ENCODE measurements at regions not wholly inside any gene's neighbourhood (a gene's known extent, or its start where the extent isn't known, plus 50 kb on each side); places are given as distances from the start of the nearest gene placed in this dataset.

DNA sequence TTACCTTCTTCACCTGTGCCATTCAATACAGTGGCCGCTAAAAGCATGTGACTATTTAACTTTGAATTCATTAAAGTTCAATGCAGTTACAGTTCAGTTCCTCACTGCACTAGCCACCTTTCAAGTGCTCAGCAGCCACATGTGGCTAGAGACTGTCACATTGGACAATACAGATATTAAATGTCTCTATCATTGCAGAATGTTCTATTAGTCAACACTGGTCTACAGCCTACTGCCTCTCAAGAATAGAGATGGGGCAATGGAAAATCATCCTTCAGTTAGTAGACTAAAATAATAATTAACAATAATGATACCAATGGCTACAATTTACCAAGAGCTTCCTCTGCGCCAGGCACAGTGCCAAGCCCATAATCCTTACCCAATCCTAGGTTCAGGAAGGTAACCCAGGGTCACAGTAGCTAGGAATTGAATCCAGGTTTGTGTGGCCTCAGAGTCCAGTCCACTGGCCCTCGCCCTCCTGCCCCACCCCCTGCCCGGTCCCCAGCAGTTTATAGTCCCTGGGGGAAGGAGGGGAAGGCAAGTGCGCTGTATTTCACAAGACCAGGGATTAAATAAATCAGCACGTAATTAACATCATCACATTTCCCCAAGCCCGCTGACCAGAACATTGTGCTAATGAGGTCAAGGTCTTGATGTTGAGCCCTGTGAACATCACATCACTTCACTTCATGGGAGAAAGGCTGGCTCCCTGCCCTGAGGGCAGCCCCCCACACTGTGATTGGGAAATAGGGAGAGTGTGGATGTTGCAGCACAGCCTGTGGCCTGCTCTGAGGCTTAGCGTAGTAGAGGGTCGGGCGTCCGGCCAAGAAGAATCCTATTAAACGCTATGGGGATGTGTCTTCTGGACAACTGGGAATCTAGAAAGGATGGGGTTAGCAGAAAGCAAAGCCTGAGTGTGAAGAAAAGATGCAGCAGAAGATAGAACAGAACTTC is 147.2 kb downstream of the VEGFA start:
- DNase-seq = peak; percentile 47

GRCh38 chr6:43915986-43916923 is 146.2 kb downstream of the VEGFA start:
- no peak for DNase-seq

- DNase-seq = no peak
These were observed 145.3 kb downstream of the VEGFA start for GRCh38 chr6:43915208-43915869.

- no peak for DNase-seq
These were observed 144.5 kb downstream of the VEGFA start for GRCh38 chr6:43914272-43915147.

DNA sequence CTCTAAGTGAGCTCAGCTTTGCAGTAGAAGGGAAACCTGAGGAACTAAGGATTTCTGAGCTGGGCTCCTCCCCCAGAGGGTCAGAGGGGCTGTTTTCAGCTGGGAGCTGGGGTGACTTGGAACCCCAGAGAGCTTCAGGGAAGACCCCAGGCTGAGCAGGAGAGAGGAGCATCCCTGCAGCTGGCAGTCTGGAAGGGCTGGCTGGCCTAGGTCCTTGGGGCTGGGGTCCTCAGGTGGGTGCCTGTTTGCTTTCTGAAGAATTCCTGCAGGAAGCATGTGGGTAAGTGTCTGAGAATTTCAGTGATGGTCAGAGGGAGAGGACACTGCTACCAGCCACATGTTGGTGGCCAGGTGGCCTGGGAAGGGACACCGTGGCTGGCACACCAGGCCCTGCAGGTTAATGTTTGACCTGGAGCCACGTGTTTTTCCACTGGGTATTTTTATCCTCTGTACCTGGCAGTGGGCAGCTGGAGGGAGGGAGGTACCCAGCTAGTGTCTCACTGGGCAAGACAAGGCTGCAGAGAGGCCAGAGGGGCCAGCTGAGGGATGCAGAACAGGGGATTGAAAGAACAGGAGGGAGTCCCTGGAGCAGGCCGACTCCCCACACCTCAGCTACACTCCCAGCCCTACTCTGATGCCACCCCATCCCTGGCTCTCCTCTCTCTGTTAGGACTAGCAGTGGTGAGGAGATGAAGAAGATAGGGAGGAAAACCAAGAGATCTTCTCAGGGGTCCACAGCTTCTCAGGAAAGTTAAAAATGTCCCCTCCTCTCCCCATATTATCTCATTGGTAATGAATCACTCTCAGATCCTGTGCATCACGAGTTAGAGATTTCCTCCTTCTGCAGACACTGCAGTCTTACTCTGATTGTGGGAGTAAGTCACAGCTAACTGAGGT is 143.6 kb downstream of the VEGFA start:
- DNase-seq = no peak

- DNase-seq = no peak
These were observed 142.8 kb downstream of the VEGFA start for GRCh38 chr6:43912598-43913371.

GRCh38 chr6:43912116-43912577 is 142.1 kb downstream of the VEGFA start:
- no peak for DNase-seq

GRCh38 chr6:43911354-43912115 is 141.5 kb downstream of the VEGFA start:
- no peak for DNase-seq

DNA sequence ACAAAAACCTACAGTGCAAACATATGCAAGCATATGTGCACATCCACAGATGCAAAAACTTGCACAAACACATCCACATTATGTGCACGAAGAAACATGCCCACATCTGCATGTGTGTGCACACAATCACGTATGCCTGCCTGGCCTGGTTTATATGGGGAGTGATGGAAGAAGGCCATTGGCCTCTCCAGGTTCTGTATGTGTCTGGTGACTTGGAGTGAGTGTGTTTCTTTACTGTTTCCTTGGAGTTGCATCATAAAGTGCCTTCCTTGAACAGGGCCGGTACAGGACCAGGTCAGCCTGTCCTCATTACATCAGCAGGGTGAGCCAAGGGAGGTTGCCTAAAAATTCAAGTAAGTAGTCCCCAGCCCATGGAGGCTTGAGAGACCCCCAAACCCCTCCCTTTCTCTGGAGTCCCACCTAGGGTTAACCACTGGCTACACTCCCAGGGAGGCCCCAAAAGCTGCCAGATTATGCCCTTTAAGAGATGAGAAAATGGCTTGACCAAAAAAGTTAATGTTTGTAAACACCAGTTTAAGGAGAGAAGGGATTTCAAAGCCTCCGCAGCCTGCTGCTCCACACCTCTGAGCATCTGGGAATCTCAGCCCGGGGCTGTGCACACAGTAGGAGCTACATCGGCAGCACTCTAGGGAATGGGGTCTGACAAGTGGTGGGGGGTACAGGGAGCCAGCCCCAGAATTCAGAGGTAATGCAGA is 140.8 kb downstream of the VEGFA start:
- no peak for DNase-seq

DNA sequence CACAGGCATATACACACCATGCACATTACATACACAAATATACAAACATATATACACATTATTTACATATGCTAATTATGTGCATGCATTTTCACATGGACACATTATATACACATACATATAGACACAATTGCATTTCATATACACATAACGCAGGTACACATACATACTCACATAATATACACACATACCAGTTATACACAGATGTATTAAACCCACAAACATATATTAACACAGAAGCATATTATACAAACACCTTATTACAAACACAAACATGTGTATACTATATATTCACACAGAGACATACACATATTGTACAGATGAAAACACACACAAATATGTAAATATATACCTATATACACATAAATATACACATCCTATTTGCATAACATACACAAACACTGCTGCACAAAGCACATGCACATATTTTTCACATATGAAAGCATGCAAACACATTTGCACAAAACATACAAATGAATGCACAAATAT is 140.2 kb downstream of the VEGFA start:
- no peak for DNase-seq

GRCh38 chr6:43909474-43910148 is 139.6 kb downstream of the VEGFA start:
- no peak for DNase-seq

- DNase-seq = no peak
These were observed 137.9 kb downstream of the VEGFA start for GRCh38 chr6:43907789-43908472.

- DNase-seq = no peak
These were observed 137.3 kb downstream of the VEGFA start for GRCh38 chr6:43907312-43907711.

DNA sequence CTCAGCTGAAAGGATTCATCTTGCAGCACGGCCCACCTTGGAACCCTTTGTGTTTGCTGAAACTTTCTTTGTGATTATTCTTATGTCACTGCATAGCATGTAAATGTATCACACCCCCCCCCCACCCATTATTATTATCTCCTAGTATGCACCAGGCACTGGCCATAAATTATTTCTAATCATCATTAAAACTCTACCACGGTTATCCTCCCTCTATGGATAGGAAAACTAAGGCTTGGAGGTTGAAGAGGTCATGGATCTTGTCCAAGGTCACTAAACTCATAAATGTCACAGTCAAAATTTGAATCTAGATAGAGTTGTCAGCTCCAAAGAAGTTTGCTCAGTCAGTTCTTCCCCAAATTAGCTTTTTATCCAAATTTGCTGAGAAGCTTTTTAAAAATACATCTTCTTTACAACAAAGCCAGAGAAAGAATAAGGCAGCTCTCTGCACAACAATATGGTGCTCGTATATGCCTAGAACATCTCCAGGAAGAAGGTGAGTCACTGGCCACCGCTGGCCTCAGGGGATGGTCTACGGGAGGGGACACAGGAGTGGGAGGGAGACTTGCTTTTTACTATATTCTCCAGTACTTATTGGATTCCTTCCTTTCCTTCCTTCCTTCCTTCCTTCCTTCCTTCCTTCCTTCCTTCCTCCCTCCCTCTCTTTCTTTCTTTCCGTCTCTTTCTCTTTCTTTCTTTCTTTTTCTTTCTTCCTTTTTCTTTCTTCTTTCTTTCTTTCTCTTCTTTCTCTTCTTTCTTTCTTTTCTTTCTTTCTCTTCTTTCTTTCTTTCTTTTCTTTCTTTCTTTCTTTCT is 134.5 kb downstream of the VEGFA start:
- DNase-seq = no peak

GRCh38 chr6:43903739-43904290 is 133.8 kb downstream of the VEGFA start:
- no peak for DNase-seq

- DNase-seq = no peak
These were observed 131.8 kb downstream of the VEGFA start for GRCh38 chr6:43901733-43902230.

Measured in DMS153 (cell line).